HG03060 (cell line): ENCODE measurements at regions not wholly inside any gene's neighbourhood (a gene's known extent, or its start where the extent isn't known, plus 50 kb on each side); places are given as distances from the start of the nearest gene placed in this dataset.
"Not testable (repeated sequence)": the region's sequence is repeated elsewhere in the genome, so short reads cannot be mapped to it uniquely, and the experiment has no call there.

Experiments used
- ATAC-seq: cut with Tn5 transposase; IDR thresholded peaks from one replicate; pipeline ENCODE4 v1.9.1; 2021; ENCODE audit warnings: low read depth, moderate number of reproducible peaks; ENCODE audit not compliant: unreplicated experiment

- ATAC-seq = peak; percentile 63
Observed at GRCh38 chr18:42298759-42299675, 344.0 kb downstream of the PIK3C3 start.

- no peak for ATAC-seq
Observed at GRCh38 chr18:42305869-42306593, 351.0 kb downstream of the PIK3C3 start.

- ATAC-seq = no peak
Observed at GRCh38 chr18:42306594-42306980, 351.6 kb downstream of the PIK3C3 start.

- ATAC-seq = no peak
Observed at GRCh38 chr18:42310956-42311355, 355.9 kb downstream of the PIK3C3 start.

- ATAC-seq = no peak
Observed at GRCh38 chr18:42326752-42327151, 371.7 kb downstream of the PIK3C3 start.

- ATAC-seq = no peak
Observed at GRCh38 chr18:42328931-42329330, 373.9 kb downstream of the PIK3C3 start.

- no peak for ATAC-seq
Observed at GRCh38 chr18:42330296-42330695, 375.3 kb downstream of the PIK3C3 start.

- ATAC-seq = no peak
Observed at GRCh38 chr18:42333558-42333957, 378.5 kb downstream of the PIK3C3 start.

- no peak for ATAC-seq
Observed at GRCh38 chr18:42334931-42335330, 379.9 kb downstream of the PIK3C3 start.

- no peak for ATAC-seq
Observed at GRCh38 chr18:42336139-42336538, 381.1 kb downstream of the PIK3C3 start.

- not testable (repeated sequence) for ATAC-seq
Observed at GRCh38 chr18:42337337-42337736, 382.3 kb downstream of the PIK3C3 start.

- no peak for ATAC-seq
Observed at GRCh38 chr18:42338683-42339082, 383.6 kb downstream of the PIK3C3 start.

- no peak for ATAC-seq
Observed at GRCh38 chr18:42339372-42339771, 384.3 kb downstream of the PIK3C3 start.

GRCh38 chr18:42340423-42341009 lies 385.5 kb downstream of the PIK3C3 start:
- ATAC-seq = no peak

- ATAC-seq = no peak
Observed at GRCh38 chr18:42341423-42341822, 386.4 kb downstream of the PIK3C3 start.

GRCh38 chr18:42348722-42349121 lies 393.7 kb downstream of the PIK3C3 start:
- no peak for ATAC-seq

GRCh38 chr18:42351455-42351854 lies 396.4 kb downstream of the PIK3C3 start:
- no peak for ATAC-seq

- ATAC-seq = no peak
Observed at GRCh38 chr18:42360716-42361115, 405.7 kb downstream of the PIK3C3 start.

GRCh38 chr18:42363446-42364441 lies 408.7 kb downstream of the PIK3C3 start:
- ATAC-seq = no peak

- ATAC-seq = no peak
Observed at GRCh38 chr18:42364766-42365165, 409.7 kb downstream of the PIK3C3 start.
